Coronary artery (tissue), 2 donors: ENCODE measurements at regions not wholly inside any gene's neighbourhood (a gene's known extent, or its start where the extent isn't known, plus 50 kb on each side); places are given as distances from the start of the nearest gene placed in this dataset.

Experiments used
- DNase-seq: peaks from one replicate; pipeline ENCODE4 v3.0.0-alpha.2; 2017; ENCODE audit warnings: low spot score
- H3K27ac ChIP-seq, 2 donors: fragments of 200-600 bp; sonication (generic); one replicate each; pipeline ENCODE4 v1.5.1; 2016 to 2019
- H3K4me3 ChIP-seq: fragments of 200-600 bp; sonication (generic); 2 replicates; pipeline ENCODE4 v1.5.1; 2016; ENCODE audit warnings: mild to moderate bottlenecking, moderate library complexity
- TF ChIP-seq, protein P1 (sequence below): fragments of 200-600 bp; sonication (generic); IDR thresholded peaks from one replicate; pipeline ENCODE4 v1.5.1; 2019; ENCODE audit warnings: antibody characterized with exemption

DNA sequence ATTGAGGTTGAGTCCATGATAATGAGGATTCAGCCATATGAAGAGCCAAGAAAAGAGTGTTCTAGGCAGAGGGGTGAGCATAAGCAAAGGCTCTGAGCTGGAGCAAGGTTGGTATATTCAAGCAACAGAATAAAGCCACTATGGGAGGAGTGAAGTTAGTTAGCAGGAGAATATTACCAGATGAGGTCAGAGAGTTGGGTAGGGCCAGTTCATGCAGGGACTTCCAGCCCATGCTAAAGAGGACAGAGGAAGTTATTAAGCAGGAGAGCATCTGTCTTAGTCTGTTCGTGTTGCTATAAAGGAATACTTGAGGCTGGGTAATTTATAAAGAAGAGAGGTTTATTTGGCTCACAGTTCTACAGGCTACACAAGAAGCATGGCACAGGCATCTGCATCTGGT is 57.1 kb upstream of the ATG10 start:
- TF ChIP-seq, protein P1, sequence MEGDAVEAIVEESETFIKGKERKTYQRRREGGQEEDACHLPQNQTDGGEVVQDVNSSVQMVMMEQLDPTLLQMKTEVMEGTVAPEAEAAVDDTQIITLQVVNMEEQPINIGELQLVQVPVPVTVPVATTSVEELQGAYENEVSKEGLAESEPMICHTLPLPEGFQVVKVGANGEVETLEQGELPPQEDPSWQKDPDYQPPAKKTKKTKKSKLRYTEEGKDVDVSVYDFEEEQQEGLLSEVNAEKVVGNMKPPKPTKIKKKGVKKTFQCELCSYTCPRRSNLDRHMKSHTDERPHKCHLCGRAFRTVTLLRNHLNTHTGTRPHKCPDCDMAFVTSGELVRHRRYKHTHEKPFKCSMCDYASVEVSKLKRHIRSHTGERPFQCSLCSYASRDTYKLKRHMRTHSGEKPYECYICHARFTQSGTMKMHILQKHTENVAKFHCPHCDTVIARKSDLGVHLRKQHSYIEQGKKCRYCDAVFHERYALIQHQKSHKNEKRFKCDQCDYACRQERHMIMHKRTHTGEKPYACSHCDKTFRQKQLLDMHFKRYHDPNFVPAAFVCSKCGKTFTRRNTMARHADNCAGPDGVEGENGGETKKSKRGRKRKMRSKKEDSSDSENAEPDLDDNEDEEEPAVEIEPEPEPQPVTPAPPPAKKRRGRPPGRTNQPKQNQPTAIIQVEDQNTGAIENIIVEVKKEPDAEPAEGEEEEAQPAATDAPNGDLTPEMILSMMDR, result no peak
- H3K4me3 ChIP-seq, result no peak overlapping the region
- no peak overlapping the region for H3K27ac ChIP-seq
- no peak for DNase-seq

DNA sequence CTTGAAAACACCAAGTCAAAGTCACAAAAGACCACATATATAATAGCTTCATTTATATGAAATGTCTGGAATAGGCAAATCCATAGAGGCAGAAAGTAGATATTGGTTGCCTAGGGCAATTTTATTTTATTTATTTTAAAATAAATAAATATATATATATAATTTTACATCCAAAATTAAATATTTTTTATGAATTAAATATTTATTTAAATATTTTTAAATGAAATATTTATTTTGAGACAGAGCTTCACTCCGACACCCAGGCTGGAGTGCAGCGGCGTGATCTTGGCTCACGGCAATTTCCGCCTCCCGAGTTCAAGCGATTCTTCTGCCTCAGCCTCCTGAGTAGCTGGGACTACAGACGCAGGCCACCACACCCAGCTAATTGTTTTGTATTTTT is 58.9 kb upstream of the ATG10 start:
- TF ChIP-seq, protein P1, result no peak
- no peak overlapping the region for H3K27ac ChIP-seq
- no peak for DNase-seq
- no peak overlapping the region for H3K4me3 ChIP-seq

DNA sequence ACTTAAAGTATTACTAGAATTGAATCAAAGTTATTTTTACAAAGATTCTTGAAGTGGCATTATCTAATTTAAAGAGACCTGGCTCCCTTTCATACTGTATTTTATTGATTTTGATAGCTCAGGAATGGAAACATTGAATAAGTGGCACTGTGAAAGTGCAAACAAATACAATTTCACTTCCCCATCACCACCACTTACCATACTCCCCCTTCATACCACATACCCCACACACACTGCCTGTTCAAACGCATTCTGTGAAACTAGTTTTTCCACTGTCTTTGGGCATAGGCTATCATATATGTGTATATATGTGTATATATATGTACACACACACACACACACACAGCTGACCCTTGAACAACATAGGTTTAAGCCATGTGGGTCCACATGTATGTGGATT is 62.1 kb upstream of the ATG10 start:
- H3K4me3 ChIP-seq, result no peak overlapping the region
- no peak for DNase-seq
- TF ChIP-seq, protein P1, result no peak
- no peak overlapping the region for H3K27ac ChIP-seq

DNA sequence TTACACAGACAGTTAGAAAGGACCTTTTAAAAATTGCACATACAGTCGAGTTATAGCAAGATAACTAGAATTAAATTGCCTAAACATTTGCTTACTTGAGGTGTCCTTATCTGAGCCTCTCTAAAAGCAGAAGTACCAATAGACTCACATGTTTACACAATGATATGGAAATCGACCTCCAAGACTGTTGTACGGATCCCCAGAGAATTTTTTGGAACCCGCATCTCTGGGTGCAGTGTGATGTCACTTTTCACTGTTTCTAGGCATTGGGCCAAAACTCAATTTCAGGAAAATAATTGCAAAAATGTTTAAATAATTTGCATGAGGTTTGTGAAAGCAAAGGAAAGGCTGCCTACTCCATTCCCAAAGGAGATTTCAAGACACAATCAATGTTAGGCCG is 63.1 kb upstream of the ATG10 start:
- DNase-seq, result no peak
- H3K4me3 ChIP-seq, result no peak overlapping the region
- H3K27ac ChIP-seq, result no peak overlapping the region
- TF ChIP-seq, protein P1, result no peak

DNA sequence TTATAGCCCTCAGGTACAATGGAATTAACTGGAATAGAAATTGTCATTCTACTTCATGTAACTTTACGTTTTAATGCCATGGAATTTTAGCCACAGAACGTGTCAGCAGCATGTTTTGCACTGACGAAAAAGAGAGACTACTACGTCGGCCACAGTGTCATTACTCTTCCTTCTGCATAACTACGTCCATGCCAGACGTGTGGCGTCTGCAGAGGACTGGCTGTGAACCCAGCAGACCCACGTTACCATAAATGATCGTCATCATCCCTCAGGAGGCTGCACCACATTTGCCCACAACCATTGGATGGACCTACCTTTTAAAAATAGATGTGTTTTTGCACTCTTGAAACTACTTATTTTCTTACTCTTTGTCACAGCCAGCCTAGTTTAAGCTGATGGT is 63.8 kb upstream of the ATG10 start:
- TF ChIP-seq, protein P1, result no peak
- Histone ChIP-seq H3K4me3 (no peak overlapping the region), H3K27ac (no peak overlapping the region)
- no peak for DNase-seq

DNA sequence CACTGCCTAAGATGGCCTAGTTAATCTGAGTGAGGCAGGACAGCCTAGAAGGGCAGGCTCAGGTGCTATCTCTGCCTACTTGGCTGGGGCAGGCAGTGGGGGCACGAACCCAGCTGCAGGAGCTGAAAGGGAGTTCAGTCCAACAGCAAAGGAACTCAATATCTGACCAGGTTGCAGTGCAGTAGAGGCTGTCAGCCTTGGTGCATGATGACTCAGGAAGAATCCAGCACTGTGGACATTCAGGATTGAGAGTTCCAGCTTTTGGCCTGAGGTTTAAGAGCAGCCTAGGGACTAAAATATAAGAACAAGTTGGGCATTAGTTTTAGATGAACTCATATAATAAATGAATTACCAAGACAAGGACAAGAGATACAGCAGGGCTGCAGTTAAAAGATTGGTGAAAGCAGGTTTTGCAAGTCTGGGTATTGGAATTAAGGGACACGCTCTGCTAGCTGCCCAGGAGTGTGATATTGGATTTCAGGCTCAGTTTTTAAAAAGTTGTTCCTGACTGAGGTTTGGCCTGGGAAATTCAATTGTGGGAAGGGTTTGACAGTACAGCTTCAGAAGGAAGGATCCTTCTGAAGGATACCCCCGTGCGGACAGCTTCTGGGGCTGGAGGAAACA is 64.7 kb upstream of the ATG10 start:
- Histone ChIP-seq H3K27ac (no peak overlapping the region), H3K4me3 (no peak overlapping the region)
- DNase-seq, result no peak
- TF ChIP-seq, protein P1, result no peak

DNA sequence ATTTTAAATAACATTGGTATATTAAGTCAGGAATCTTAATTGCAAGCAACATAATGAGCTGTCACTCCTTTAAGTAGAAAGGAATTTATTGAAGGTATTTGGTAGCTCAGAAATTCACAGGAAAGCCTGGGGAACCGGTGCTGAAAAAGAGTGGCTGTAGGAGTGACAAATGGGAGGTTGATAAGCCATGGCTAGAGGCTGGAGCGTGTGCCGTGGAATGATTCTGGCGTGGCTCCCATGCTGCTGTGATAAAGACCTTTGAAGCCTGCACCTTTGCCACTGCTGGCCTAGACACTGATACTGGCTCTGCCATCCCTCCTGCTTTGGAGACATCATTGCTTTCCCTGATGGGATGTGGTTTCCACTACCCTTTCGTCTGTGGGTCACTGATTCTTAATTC is 65.7 kb upstream of the ATG10 start:
- TF ChIP-seq, protein P1, result no peak
- DNase-seq, result no peak
- Histone ChIP-seq H3K27ac (no peak overlapping the region), H3K4me3 (no peak overlapping the region)
